NCI-H1436 (cell line): ENCODE measurements at regions not wholly inside any gene's neighbourhood (a gene's known extent, or its start where the extent isn't known, plus 50 kb on each side); places are given as distances from the start of the nearest gene placed in this dataset.
"Not testable (repeated sequence)": the region's sequence is repeated elsewhere in the genome, so short reads cannot be mapped to it uniquely, and the experiment has no call there.

ENCODE experiments used
- DNase-seq: peaks from one replicate; lab custom pipeline; 2025; lab: John Stamatoyannopoulos, UW

- no peak for DNase-seq
Measured at GRCh38 chr2:3115301-3116042, 262.1 kb downstream of the EIPR1 start.

GRCh38 chr2:3114406-3115185 lies 263.0 kb downstream of the EIPR1 start:
- no peak for DNase-seq

DNA sequence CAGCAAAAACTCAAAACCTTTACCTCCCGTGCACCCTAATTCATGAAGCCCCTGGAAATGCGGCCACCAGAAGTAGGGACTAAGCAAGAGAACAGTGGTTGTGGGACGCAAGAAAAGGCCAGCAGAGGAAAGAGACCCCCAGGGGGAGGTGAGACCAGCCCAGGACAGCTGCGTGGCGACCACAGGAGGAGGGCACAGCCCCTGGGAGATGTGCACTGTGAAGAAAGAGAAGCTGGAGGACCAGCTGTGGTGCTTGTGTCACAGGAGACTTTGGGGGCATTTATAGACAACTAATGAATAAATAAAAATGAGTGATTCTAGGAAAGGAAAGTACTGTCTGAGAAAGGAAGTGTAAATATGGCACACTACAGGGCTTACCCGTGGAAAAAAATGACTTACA lies 263.8 kb downstream of the EIPR1 start:
- no peak for DNase-seq

- DNase-seq: no peak
Measured at GRCh38 chr2:3113122-3113521, 264.5 kb downstream of the EIPR1 start.

DNA sequence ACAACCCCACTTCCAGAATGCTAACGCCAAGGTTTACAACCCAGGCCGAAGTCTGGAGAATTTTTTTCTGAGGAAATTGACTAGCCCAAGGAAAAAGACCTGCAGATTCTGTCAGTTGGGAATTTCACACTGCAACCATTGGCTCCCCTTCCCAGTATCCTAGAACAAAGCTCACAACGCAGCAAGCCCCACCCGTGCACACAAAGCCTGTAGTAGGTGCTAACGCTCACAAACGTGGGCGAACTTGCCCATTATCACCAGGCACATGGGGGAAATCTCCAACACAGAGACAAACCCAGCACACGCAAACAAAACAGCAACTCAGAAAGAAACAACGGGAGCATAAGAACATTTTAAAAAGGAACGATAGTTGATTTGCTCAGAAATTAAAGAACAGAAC lies 265.1 kb downstream of the EIPR1 start:
- no peak for DNase-seq

GRCh38 chr2:3112131-3112530 lies 265.5 kb downstream of the EIPR1 start:
- no peak for DNase-seq

DNA sequence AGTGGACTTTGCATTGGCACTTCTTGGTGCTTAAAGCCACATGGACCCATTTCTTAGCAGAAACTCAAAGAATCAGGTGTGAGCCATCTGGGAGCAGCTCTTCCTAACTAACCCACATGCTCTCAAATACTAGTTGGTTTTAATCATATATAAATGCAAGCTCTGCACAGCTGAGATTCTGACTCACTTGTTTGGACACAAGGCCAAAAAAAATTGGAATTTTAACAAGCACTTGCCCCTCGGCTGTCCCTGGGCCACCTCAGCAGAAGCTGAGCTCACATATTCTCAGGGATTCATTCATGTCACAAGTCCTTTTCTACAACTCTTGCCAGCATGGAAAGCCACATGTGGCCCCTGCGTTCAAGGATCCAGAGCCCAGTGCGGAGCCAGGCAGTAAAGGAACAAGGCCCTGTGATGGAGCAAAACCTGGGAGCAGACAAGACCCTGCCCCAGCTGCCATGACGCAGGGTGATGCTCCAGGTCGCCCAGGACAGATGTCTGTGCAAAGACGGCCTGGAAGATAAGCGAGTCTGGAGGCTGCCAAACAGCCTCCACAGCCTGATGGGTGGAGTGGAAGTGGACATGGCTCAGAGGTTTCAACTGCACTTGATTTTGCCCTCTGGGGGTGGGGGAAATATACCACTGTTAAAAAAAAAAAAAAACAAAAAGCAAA lies 266.5 kb downstream of the EIPR1 start:
- DNase-seq: no peak

DNA sequence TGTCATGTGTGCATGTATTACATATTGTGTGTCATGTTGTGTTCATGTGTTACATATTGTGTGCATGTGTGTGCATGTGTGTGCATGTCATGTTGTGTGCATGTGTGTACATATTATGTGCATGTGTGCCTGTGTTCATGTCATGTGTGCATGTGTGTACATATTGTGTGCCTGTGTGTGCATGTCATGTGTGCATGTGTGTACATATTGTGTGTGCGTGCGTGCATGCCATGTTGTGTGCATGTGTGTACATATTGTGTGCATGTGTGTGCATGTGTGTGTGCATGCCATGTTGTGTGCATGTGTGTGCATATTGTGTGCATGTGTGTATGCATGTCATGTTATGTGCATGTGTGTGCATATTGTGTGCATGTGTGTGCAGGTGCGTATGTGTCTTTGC lies 267.1 kb downstream of the EIPR1 start:
- no peak for DNase-seq

- DNase-seq: no peak
Measured at GRCh38 chr2:3108710-3109702, 268.6 kb downstream of the EIPR1 start.

- DNase-seq: no peak
Measured at GRCh38 chr2:3108105-3108504, 269.5 kb downstream of the EIPR1 start.

DNA sequence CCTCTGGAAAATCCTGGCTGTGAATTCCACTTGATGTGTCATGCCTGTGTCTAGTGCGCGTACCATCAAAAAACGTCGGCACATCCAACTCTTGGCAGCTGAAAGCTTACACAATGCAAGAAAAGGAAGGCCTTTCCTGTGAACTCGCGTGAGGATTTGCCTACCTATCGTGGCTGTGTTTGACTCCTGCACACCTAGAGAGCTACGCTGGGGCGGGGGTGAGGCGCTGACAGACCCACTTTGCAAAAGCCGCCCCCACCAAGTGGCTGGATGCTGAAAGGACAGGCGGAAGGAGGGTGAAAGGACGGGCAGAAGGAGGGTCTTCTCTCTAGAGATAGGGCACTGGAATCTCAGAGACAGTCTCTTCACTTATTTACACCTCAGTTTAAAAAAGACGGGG lies 270.1 kb downstream of the EIPR1 start:
- no peak for DNase-seq

DNA sequence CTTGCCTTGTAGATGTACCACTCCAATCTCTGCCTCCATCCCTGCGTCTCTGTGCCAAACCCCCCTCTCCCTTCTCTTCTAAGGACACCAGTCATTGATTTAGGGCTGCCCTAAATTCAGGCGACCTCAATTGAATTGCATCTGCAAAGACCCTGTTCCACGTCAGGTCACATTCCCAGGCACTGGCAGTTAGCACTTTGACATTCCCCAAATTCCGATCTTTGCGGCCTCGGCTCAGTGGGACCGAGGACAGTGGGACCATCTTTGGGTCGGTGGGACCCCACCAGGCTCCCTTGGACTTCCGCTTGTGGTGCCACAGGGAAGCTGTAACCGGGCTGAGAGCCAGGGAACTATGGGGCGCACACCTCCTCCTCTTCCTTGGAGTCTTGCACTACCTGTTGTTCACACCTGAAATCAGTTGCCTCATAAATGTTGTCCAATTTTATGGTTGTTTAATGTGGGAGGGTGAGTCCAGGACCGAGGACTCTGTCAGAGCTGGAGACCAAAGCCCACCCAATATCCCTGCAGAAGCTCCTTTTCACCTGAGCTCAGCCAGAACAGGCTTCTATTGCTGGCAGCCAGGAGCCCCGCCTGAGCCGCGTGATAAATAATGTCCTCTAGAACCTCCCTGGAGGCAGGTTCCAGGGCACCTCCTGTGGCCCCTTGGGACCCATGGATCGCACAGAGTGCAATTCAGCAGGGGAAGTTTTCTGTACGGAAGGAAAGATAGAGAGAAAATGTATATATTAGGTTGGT lies 271.6 kb downstream of the EIPR1 start:
- DNase-seq: no peak

GRCh38 chr2:3104958-3105813 lies 272.4 kb downstream of the EIPR1 start:
- not testable (repeated sequence) for DNase-seq

DNA sequence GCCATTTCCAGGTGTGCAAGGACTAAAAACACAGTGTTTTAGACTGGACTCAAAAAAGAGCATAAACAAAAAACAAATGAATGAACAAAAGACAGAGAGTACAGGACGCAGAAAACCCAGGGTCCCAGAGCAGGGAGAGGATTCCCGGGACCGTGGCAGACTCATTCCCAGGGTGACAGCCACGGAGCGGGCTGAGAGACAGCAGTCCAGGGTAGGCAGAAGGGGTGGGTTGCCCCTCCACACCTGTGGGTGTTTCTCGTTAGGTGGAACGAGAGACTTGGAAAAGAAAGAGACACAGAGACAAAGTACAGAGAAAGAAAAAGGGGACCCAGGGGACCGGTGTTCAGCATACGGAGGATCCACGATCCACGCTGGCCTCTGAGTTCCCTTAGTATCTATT lies 273.4 kb downstream of the EIPR1 start:
- no peak for DNase-seq

DNA sequence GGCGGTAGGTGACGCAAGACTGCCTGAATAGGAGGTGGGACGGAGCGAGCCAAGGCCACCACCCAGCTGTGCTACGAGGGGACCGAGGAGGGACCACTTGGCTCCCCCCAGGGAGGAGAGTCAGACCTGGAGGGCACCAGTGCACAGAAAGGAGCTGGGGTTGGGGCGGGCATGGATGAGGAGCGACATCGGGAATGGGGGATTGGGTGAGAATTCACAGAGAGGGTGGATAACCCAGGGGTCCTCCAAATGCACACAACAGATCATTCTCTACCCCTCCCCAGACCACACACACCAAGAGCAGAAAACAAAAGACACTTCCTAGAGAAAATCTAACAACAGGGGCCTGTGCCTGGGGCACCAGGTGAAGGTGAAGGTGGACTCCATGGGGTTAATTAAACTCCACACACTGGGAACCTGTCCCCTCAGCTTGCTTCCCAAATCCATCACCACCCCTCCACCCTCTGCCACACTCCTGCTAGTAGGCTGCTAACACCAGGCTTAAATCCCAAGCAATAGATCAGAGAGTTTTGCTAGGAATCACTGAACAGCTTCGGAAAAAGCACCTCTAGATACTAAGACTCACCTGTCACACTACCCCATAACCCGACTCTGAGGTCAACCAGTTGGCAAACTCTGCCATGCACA lies 274.6 kb downstream of the EIPR1 start:
- DNase-seq: no peak

GRCh38 chr2:3102081-3102921 lies 275.3 kb downstream of the EIPR1 start:
- DNase-seq: no peak

- peak; percentile 20 for DNase-seq
Measured at GRCh38 chr2:3101016-3101942, 276.3 kb downstream of the EIPR1 start.
